HepG2 (cell line): ENCODE measurements at regions not wholly inside any gene's neighbourhood (a gene's known extent, or its start where the extent isn't known, plus 50 kb on each side); places are given as distances from the start of the nearest gene placed in this dataset.

Experiments
- ATAC-seq: fragments of 200-7000 bp; cut with Tn5 transposase; 3 replicates; pipeline ENCODE4 v1.9.1; 2020; ENCODE audit warnings: mild to moderate bottlenecking, moderate library complexity
- BruUV-seq: library from RNA; stranded (reverse); fragments of 400-500 nt; replicated peaks from 2 replicates; lab custom pipeline; 2021; lab: Mats Ljungman, UMichigan
- CTCF ChIA-PET: fragments of 300-600 bp; formaldehyde crosslinking; extraction: SDS; loops from one replicate; lab custom pipeline; 2021; ENCODE audit warnings: low total read pairs, inconsistent platforms, low intra/inter-chr PET ratio; lab: Yijun Ruan, JAX
- POLR2A ChIA-PET: fragments of 350-600 bp; sonication (Branson Sonifier 250); formaldehyde crosslinking; loops from one replicate; lab custom pipeline; 2020; ENCODE audit warnings: antibody characterized with exemption, inconsistent platforms; lab: Yijun Ruan, JAX
- DNase-seq: peaks from one replicate; pipeline ENCODE4 v3.0.0-alpha.2; 2015; ENCODE audit warnings: low spot score
- FAIRE-seq: peaks from 3 replicates; lab custom pipeline; 2011; peaks lifted over from hg19 to GRCh38; lab: Jason Lieb, UNC
- H2AFZ ChIP-seq: one replicate; pipeline ENCODE4 v1.6.1; 2011; ENCODE audit warnings: low read length, inconsistent platforms
- H3K27ac ChIP-seq: fragments of 300-600 bp; 3 replicates; pipeline ENCODE4 v1.8.0; 2011; ENCODE audit warnings: mixed run types, mild to moderate bottlenecking, mixed read lengths, low read length, inconsistent platforms; ENCODE audit not compliant: insufficient read depth; ENCODE audit errors: extremely low read length
- H3K27me3 ChIP-seq, 2 experiments: fragments of 200-600 bp in 1 of 2; 2 replicates in 1 of 2; 3 replicates in 1 of 2; pipeline versions ENCODE4 v1.6.0 to v1.8.0; 2011; ENCODE audit warnings: low read length in 2 of 2, mild to moderate bottlenecking in 2 of 2, moderate library complexity in 2 of 2, inconsistent platforms in 1 of 2; ENCODE audit not compliant: insufficient read depth in 2 of 2, control insufficient read depth in 1 of 2
- H3K36me3 ChIP-seq, 2 experiments: fragments of 200-600 bp in 1 of 2; replicated peaks in 1 of 2; 2 replicates in 1 of 2; 3 replicates in 1 of 2; pipeline versions ENCODE4 v1.5.1 to v1.8.0; 2011; ENCODE audit warnings: low read length in 2 of 2, inconsistent platforms in 1 of 2; ENCODE audit not compliant: insufficient read depth in 2 of 2, control insufficient read depth in 1 of 2
- H3K4me1 ChIP-seq: 2 replicates; pipeline ENCODE4 v1.5.1; 2012; ENCODE audit warnings: low read length, inconsistent platforms; ENCODE audit not compliant: insufficient read depth
- H3K4me2 ChIP-seq: 2 replicates; pipeline ENCODE4 v1.6.0; 2011; ENCODE audit warnings: low read depth, low read length, inconsistent platforms
- H3K4me3 ChIP-seq, 3 experiments: fragments of 200-600 bp in 1 of 3; sonication (generic), shearing (Covaris generic) in 1 of 3; replicated peaks in 1 of 3; 2 replicates each; pipeline ENCODE4 v1.5.1; 2011 to 2016; ENCODE audit warnings: low read length in 3 of 3, inconsistent platforms in 2 of 3, low read depth in 2 of 3, mild to moderate bottlenecking in 2 of 3, control low read depth in 1 of 3, mixed read lengths in 1 of 3; ENCODE audit not compliant: insufficient read depth in 1 of 3
- H3K79me2 ChIP-seq: one replicate; pipeline ENCODE4 v1.6.1; 2011; ENCODE audit warnings: low read length, inconsistent platforms; ENCODE audit not compliant: insufficient read depth
- H3K9ac ChIP-seq: 2 replicates; pipeline ENCODE4 v1.6.0; 2011; ENCODE audit warnings: mild to moderate bottlenecking, low read depth, low read length, inconsistent platforms; ENCODE audit not compliant: insufficient read depth
- H3K9me3 ChIP-seq: 2 replicates; pipeline ENCODE4 v1.5.1; 2012; ENCODE audit warnings: mild to moderate bottlenecking, low read length
- H4K20me1 ChIP-seq: 2 replicates; pipeline ENCODE4 v1.6.0; 2011; ENCODE audit warnings: inconsistent platforms, mild to moderate bottlenecking, low read length, moderate library complexity; ENCODE audit not compliant: insufficient read depth
- HES4 ChIP-seq: sonication (generic); formaldehyde crosslinking; IDR thresholded peaks from 2 replicates; pipeline ENCODE4 v1.9.0; 2021; ENCODE audit warnings: mild to moderate bottlenecking, missing genetic modification reagents, borderline replicate concordance
- PAF1 ChIP-seq: IDR thresholded peaks from 2 replicates; pipeline ENCODE4 v1.6.1; 2016; ENCODE audit warnings: missing genetic modification reagents, missing compliant biosample characterization
- ZNF337 ChIP-seq: sonication (generic); formaldehyde crosslinking; IDR thresholded peaks from 2 replicates; pipeline ENCODE4 v1.5.1; 2020; ENCODE audit warnings: missing genetic modification reagents, low read depth, mild to moderate bottlenecking, borderline replicate concordance
- ZNF614 ChIP-seq: IDR thresholded peaks from 2 replicates; pipeline ENCODE4 v1.6.1; 2018; ENCODE audit warnings: missing biosample characterization, missing genetic modification reagents, inconsistent platforms, borderline replicate concordance
- ZNF7 ChIP-seq: IDR thresholded peaks from 2 replicates; pipeline ENCODE4 v1.6.1; 2016; ENCODE audit warnings: missing biosample characterization, missing genetic modification reagents
- WGBS: methylation state at CpG from one replicate; pipeline ENCODE4 v1.1.6; 2017; ENCODE audit warnings: low lambda C conversion rate; 5-methylcytosine and 5-hydroxymethylcytosine counted together
- in situ Hi-C: cut with HindIII; loops from 2 replicates; pipeline ENCODE4 v1.10.0; 2017; ENCODE audit warnings: low pct_unique_long_range_greater_than_20kb; ENCODE audit not compliant: extremely low pct_ligation_motif_present
- intact Hi-C: fragments of 100-400 bp; cut with micrococcal nuclease; formaldehyde crosslinking; loops from one replicate; pipeline ENCODE4 v1.10.0; 2022; ENCODE audit not compliant: unreplicated experiment

GRCh38 chr4:144808034-144808433 lies 162.1 kb downstream of the HHIP start:
- intact Hi-C loops (no loop called here), in situ Hi-C loops (no loop called here)
- ATAC-seq (no peak), DNase-seq (no peak), FAIRE-seq (no peak)
- Histone ChIP-seq H3K9me3 (peaks cover 33% of the 10 kb centered on the region), H3K4me3 (no peak overlapping the region), H3K27ac (no peak overlapping the region), H3K79me2 (no peaks in the 10 kb centered on the region), H3K9ac (no peak overlapping the region), H3K36me3 (no peaks in the 10 kb centered on the region), H3K27me3 (no peaks in the 10 kb centered on the region)
- POLR2A ChIA-PET = no interaction called here
- BruUV-seq = no TSS peak
- CTCF ChIA-PET = no interaction called here
- TF ChIP-seq HES4 (CRISPR knock-in tag) (no peak), ZNF337 (peak; percentile 72; the same call in 1 of the 2 replicates), PAF1 (CRISPR knock-in tag) (no peak)
- TF ChIP-seq, all 625 proteins: peak for 1
- Histone ChIP-seq H4K20me1 (no peaks in the 10 kb centered on the region), H2AFZ (no peak overlapping the region), H3K4me2 (no peak overlapping the region), H3K4me1 (no peaks in the 10 kb centered on the region)
- WGBS = 14% methylated on average over 3 of the region's 3 CpGs

- CTCF ChIA-PET = no interaction called here
- ATAC-seq = no peak
- no peak overlapping the region for H3K9ac ChIP-seq
- no peak for FAIRE-seq
- no peak for DNase-seq
- no CpG with 5 or more reads among the region's 1 CpG for whole genome bisulfite sequencing
- no peak for TF ChIP-seq ZNF7 (CRISPR knock-in tag)
- TF ChIP-seq ZNF614 (CRISPR knock-in tag) = no peak
- TF ChIP-seq, all 625 proteins: peak for 0
- H3K79me2 ChIP-seq = no peaks in the 10 kb centered on the region
- H3K27me3 ChIP-seq = no peaks in the 10 kb centered on the region
- no peak overlapping the region for H3K4me2 ChIP-seq
- H3K9me3 ChIP-seq = peaks cover 33% of the 10 kb centered on the region
- no peaks in the 10 kb centered on the region for H3K36me3 ChIP-seq
- no peaks in the 10 kb centered on the region for H4K20me1 ChIP-seq
- H3K4me3 ChIP-seq = no peak overlapping the region
- no peak overlapping the region for H2AFZ ChIP-seq
- intact Hi-C loops (no loop called here), in situ Hi-C loops (no loop called here)
- no TSS peak for BruUV-seq
- no peaks in the 10 kb centered on the region for H3K4me1 ChIP-seq
- H3K27ac ChIP-seq = no peak overlapping the region
- POLR2A ChIA-PET = no interaction called here
These were observed 163.2 kb downstream of the HHIP start for GRCh38 chr4:144809056-144809640.
